NCI-H1417 (cell line): ENCODE measurements at regions not wholly inside any gene's neighbourhood (a gene's known extent, or its start where the extent isn't known, plus 50 kb on each side); places are given as distances from the start of the nearest gene placed in this dataset.

Experiments used
- DNase-seq, 3 experiments: peaks; one replicate each; lab custom pipeline; 2025; lab: John Stamatoyannopoulos, UW

DNA sequence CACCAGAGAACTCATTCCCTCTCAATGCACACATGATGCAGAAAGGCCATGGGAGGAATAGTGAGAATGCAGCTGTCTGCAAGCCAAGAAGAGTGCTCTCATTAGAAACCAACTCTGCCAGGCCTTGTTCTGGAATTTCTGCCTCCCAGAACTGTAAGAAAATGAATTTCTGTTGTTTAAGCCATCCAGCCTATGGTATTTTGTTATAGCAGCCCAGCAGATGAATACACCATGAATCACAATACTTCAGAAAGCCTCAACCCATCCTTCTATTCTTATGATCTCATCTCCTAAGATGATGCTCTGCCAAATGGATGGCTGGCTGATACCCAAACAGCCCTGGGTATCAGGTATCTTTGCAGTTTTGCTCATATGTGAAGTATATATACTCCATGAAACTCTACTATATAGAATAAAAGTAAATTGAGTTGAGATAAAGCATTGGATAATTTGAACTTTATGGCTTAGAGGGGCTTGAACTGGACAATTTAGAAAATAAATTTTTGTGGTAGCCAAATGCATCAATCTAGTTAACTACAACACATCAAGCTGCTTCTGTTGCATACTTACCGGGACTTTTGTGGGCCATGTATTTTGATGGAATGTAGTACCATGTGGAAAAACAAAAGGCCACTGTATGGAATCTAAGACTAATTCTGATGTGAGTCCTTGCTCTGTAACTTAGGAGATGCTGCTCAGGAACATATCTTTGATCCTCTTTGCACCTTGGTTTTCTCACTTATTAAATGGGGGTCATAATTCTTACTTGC is 245.9 kb downstream of the HS3ST1 start:
- DNase-seq, result no peak

DNA sequence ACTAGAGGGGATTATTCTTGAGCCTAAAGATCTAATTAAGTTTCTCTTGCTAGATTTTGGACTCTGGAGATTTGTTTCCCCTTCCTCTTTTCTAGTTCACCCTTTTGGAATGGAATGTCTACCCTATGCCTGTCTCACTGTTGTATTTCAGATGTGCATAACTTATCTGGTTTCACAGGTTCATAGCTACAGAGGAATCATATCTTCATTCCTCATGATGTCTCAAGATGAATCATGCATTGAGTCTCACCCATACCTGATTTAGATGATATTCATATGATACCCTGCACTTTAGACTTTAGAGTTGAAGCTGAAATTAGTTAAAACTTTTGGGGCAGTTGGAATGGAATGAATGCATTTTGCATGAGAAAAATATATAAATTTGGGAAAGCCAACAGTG is 246.7 kb downstream of the HS3ST1 start:
- no peak for DNase-seq

DNA sequence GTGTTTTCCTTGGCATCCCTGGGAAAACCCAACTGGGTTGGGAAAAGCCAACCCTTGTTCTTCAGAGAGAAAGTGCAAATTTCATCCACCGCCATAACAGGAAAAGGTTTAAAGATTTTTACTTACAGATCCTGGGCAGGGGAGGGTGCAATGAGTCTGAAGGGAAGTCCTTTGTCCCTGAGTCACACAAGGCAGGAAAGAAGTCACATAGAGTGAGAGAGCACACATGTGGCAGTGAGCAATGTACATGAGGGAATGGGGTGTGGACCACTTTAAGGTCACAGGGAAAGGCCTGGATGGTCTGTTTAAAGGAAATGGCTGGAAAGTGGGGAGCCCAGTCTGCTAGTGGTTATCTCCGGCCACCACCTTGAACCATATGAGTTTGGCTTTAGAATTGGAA is 248.9 kb downstream of the HS3ST1 start:
- no peak for DNase-seq

GRCh38 chr4:11178433-11178832 is 250.3 kb downstream of the HS3ST1 start:
- DNase-seq, result no peak

GRCh38 chr4:11175374-11175773 is 253.3 kb downstream of the HS3ST1 start:
- no peak for DNase-seq

GRCh38 chr4:11166606-11167005 is 262.1 kb downstream of the HS3ST1 start:
- peak in 1 of 3 experiments; percentile 64 for DNase-seq

GRCh38 chr4:11166034-11166433 is 262.7 kb downstream of the HS3ST1 start:
- DNase-seq, result no peak

GRCh38 chr4:11165052-11165451 is 263.6 kb downstream of the HS3ST1 start:
- no peak for DNase-seq

- DNase-seq, result no peak
These were observed 268.4 kb downstream of the HS3ST1 start for GRCh38 chr4:11160288-11160687.

- no peak for DNase-seq
These were observed 269.7 kb downstream of the HS3ST1 start for GRCh38 chr4:11158971-11159370.

DNA sequence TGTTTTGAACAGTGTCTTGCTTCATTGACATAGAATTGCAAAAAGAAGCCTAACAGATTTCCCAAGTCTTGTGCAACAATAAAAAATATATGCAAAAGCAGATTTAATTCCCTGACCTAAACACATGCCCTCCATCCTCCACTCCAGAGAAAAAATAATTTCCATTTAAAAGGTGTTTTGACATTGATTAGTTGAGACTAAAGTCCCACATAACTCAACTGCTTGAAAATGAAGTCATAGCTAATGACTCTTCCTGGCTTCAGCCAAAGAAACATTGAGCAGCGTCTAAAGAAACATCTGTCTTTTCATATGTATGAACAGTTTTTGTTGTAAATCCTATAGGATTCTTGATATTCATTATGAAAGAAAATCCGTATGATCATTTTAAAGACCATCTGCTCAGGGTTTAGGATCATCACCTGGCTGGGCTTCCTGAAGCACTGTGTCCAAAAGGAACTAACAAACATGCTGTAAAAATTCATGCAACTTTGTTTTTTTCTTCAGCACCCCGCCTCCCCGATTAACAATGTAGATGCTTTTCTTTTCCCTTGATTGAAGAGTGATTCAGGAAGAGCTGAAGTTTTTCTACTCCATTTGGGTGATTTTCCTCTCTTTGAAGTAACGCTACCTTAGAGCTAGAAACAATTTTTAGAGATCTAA is 273.4 kb downstream of the HS3ST1 start:
- DNase-seq, result no peak

DNA sequence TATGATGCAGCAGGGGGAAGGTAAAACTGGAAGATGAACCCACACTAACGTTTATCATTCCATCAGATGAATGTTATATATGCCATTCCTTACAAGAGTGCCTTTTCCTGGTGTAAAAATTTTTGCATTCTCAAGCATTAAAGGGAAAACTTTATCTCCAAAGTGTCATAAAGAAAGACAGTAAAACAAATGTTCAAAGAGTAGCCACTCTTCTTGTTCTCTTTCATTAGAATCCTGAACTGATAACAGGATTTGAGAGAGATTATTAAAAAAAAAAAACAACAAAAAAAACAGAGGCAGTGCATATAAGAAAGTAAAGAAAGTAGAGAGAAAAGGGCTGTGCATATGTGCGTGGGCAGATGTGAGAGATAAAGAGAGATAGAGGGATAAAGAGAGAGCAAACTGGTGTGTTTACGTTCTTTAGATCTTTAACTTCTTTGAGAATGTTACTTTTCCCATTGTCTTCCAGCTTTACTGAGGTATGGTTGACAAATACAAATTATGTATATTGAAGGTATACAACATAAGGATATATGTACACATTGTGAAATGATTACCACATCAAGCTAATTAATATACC is 275.4 kb downstream of the HS3ST1 start:
- DNase-seq, result no peak

GRCh38 chr4:11152684-11153083 is 276.0 kb downstream of the HS3ST1 start:
- DNase-seq, result no peak

GRCh38 chr4:11151500-11151899 is 277.2 kb downstream of the HS3ST1 start:
- DNase-seq, result no peak

GRCh38 chr4:11149612-11150259 is 279.0 kb downstream of the HS3ST1 start:
- DNase-seq, result peak in 2 of 3 experiments; percentile 53 to 69

GRCh38 chr4:11139871-11140270 is 288.8 kb downstream of the HS3ST1 start:
- DNase-seq, result no peak

GRCh38 chr4:11138964-11139363 is 289.7 kb downstream of the HS3ST1 start:
- DNase-seq, result no peak

GRCh38 chr4:11134705-11135104 is 294.0 kb downstream of the HS3ST1 start:
- no peak for DNase-seq

GRCh38 chr4:11133868-11134267 is 294.8 kb downstream of the HS3ST1 start:
- DNase-seq, result no peak

- DNase-seq, result no peak
These were observed 296.2 kb downstream of the HS3ST1 start for GRCh38 chr4:11132478-11132877.

- DNase-seq, result no peak
These were observed 297.2 kb downstream of the HS3ST1 start for GRCh38 chr4:11131491-11131890.

- no peak for DNase-seq
These were observed 298.3 kb downstream of the HS3ST1 start for GRCh38 chr4:11130195-11130970.
